ENCODE measurements at regions not wholly inside any gene's neighbourhood (a gene's known extent, or its start where the extent isn't known, plus 50 kb on each side); places are given as distances from the start of the nearest gene placed in this dataset.

DNA sequence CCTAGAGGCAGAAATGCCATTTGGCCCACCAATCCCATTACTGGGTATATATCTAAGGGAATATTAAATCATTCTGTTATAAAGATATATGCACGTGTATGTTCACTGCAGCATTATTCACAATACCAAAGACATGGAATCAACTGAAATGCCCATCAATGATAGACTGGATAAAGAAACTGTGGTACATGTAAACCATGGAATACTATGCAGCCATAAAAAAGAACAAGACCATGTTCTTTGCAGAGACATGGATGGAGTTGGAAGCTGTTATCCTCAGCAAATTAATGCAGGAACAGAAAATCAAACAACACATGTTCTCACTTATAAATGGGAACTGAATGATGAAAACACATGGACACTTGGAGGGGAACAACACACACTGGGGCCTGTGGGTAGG lies 458.4 kb downstream of the CD83 start:
- FAIRE-seq = no peak

DNA sequence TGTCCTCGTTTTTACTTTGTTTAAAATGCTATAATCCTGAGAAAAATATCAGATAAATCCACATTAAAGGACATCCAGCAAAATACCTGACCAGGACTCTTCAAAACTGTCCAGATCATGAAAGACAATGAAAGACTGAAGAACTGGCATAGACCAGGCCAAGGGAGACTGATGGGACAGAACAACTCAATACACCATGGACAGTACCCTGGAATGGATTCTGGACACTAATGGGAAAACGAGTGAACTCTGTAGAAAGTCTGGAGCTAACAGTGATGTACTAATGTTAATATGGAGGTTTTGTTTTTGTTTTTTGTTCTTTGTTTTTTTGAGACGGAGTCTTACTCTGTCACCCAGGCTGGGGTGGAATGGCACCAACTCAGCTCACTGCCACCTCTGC lies 461.4 kb downstream of the CD83 start:
- no peak for FAIRE-seq

DNA sequence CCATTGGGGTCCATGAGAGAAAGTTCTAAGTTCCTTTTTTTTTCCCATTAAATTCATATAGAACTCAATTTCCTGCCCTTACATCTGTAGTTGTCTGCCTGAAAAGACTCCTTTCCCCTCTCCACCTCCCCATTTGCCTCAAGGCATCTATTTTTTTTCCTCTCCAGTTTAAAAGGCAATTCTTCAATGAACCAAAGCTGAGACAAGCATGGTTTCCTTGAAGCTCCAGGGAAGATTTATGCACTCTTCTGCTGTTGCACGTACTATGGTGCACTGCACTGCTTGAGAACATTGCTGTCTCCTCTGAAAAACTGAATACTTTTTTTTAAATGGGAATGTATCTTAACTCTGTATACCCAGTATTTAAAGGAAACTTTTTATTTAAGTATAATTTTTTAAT lies 465.2 kb downstream of the CD83 start:
- FAIRE-seq = no peak

DNA sequence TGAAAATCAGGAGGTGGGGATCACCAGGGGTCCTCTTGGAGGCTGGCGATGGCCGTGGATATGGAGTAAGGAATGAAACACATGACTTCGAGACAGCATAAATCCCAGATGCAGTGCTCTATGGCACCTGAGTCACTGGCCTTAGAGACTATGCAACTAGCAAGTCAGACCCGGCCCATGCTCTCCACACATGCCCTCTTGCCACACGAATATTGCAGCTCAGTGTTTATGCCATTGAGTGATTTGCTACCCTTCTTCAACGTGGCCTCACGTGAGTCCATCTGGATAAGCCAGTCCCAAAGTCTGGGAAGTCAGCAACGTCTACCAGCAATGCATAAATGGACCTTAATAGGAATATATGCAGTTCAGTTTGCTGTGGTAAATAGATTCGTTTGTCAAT lies 466.3 kb downstream of the CD83 start:
- no peak for FAIRE-seq

DNA sequence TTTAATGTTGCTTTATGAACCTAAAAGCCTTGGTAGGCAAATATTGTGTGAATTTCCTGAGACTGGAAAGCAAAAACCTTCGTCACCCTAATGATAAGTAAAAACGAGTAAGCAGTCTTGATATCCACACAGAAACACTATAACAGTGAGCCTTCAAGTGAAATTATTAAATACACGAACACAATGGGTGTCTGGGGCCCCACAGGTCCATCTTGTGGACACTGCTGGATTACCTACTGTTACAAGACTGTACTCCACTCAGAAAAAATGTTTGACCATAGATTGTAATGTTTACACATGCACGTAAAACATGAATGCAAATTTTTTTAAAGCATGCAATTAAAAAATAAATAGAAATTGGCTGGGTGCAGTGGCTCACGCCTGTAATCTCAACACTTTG lies 466.9 kb downstream of the CD83 start:
- no peak for FAIRE-seq

DNA sequence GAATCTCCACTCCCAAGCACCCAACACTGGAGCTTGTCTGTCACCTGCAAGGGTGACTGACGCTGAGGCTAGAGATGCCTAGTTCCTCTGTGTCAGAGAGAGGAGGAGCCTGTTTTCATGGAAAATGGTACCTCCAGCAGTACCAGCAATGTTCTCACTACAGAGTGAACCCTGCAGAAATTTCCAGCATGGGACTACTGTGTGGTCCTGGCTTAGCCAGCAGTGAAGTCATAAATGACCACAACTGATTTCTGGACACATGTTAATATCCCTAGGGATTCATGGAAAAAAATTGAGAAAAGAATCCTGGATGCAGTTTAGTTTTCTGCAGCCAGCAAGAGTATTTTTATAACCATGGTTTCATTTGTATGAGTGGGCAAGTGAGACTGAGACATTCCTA lies 468.1 kb downstream of the CD83 start:
- FAIRE-seq = no peak

DNA sequence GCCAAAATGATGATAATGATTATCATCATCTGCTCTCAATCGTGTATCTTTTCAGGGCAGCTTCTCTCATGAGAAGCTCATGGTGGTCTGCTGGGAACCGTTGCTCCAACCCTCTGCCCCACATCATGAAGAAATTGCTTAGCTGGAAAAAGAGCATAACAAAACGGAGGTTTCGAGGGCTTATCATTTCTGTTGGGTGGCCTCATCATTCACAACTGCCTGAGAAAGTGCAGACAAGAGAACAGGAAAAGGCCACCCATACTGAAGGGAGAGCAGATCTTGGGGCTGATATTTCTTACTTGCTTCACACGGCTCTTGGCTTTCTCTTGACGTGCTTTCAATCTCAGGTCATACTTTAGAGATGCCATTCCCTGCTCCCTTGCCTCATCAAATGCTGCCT lies 471.6 kb downstream of the CD83 start:
- no peak for FAIRE-seq

DNA sequence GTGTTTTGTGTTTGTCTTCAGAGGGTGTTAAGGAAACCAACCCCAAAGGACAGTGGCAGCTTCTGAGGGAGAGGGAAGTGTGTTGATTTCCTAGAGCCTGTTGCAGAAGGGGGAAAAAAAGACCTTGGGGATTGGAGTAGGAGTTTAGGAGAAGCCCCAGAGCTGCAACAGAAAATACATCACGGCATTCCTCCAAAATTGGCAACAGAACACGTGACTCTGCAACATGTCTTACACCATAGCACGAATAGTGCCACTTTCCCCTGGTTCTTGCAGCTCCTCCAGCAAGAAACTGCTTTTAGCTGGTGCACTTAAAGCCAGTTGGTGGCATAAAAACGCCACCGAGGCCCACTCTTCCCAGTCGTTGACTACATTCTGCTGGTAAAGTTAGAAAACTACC lies 473.0 kb downstream of the CD83 start:
- no peak for FAIRE-seq

DNA sequence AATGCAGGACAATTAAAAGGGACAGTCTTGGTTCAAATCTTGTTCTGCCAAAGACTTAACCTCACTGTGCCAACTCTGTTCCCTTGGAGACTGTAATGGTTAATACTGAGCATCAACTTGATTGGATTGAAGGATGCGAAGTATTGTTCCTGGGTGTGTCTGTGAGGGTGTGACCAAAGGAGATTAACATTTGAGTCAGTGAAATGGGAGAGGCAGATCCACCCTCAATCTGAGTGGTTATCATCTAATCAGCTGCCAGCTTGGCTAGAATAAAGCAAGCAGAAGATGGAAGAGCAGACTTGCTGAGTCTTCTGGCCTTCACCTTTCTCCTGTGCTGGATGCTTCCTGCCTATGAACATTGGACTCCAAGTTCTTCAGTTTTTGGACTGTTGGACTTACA lies 474.4 kb downstream of the CD83 start:
- no peak for FAIRE-seq

DNA sequence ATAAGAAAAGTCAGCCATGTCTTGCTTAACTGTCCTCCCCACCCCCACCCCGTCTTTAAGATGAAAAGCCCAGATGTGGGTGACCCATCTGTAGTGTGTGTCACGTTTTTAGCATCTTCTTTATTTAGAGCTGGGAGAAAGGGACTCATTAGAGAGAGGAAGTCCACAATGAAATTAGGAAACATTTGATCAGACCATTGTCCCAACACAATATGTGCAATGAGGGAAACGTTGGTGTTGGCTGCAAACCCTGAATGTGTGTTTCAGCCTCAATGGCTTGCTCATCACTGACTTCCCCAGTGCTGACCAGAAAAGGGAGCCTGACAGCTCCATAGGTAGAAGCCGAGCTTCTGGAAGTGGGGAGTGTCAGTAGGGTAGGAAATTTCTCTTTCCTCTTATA lies 475.7 kb downstream of the CD83 start:
- FAIRE-seq = no peak

DNA sequence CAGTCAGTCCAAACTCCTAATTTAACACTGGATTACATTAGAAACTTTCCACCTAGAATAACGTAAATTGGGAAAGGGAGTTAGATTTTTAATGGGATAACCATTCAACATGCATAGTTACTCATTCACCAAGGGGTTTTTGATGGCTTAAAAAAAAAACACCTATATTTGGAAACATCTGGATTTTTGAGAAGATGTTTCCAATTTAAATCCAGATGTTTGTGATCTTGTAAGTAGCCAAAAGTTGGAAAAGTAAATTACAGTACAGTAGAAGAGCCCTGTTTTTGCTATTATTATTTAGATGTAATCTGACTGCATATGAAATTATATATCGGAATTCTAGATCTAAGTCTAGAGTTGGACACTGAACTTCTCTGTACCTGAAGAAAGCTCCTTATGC lies 478.2 kb downstream of the CD83 start:
- FAIRE-seq = no peak

DNA sequence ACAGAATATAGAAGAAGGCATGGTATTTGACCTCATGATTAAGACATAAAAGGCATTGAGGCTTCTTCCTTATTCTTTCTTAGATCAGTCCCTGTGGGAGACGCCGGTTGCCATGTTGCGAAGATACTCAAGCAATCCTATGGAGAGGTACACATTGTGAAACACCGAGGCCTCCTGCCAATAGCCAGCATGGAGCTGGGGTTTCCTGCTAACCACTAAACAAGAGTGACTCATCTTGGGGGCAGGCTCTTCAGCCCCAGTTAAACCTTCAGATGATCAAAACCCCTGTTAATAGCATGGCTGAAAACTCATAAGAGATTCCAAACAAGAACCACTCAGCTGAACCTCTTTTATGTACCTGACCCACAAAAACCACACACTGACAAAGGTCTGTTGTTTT lies 478.8 kb downstream of the CD83 start:
- no peak for FAIRE-seq

DNA sequence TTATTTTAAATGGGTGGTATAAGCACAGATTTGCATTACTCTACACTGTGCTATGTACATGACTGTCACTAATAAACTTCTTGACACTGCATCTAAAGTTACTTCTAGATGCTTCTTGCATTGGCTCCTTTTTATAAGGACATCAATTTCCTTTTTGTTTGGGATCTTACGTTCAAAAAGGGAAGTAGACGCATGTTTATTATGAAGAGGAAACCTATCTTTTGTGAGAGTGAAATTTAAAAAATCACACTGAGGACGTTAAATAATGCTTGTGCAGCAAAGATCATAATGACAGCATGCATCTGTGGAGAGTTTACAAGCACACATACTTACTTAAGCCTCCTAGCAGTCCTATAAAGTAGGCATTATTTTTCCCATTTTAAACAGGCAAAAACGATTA lies 479.5 kb downstream of the CD83 start:
- FAIRE-seq = no peak

DNA sequence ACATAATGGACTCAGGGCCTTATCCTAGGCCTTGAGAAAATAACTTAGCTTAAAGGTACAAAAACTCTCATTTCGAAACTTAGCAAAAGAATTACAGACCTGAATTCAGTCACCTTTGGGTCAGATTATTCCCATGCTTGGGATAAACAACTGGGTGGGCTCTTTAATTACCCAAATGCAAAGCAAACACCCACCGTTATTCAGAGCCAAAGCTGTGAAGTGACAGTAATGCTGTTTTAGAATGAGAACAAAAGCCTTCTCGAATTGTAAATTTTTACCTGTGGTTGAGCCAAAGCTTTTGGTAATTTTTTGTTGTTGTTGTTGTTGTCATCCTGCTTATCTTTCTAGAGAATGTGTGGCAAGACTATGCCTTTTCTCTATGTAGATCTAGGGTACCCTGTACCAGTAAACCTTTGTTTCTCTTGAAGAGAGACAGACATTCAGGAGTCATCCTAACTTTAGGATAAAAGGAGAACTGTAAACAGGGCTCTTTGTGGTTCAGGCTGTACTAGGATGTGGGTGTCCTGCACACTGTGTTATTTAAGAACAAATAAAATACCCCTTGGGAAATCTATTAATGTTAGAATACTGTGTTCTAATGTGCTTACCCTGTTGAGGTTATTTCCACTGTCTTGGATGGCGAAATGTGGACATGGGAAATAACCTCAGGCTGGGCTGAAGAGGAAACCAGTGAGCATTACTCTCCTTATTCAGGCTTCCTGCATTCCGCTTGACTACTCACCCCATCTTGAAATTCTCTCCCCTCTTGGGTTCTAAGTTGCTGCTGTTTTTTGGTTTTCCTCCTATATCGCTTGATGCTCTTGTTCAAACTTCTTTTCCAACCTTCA lies 480.7 kb downstream of the CD83 start:
- FAIRE-seq = no peak

DNA sequence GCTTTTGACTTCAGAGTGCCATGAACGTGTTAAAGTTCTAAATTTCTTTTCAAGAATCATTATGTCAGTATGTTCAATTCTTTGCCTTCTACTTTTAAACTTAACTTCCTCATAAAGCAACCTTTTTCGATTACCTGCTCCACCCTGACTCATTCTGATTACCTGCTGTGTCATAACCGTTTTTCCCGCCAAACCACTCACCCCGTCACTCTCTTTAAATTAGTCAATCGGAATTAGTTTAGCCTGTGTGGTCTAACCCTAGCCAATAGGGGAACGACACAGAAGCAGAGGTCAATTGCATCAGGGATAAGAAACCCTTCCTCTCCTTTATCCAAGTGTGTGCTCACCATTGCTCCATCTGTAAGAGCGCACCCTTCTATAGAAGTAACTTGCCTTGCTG lies 482.7 kb downstream of the CD83 start:
- FAIRE-seq = peak; percentile 5

DNA sequence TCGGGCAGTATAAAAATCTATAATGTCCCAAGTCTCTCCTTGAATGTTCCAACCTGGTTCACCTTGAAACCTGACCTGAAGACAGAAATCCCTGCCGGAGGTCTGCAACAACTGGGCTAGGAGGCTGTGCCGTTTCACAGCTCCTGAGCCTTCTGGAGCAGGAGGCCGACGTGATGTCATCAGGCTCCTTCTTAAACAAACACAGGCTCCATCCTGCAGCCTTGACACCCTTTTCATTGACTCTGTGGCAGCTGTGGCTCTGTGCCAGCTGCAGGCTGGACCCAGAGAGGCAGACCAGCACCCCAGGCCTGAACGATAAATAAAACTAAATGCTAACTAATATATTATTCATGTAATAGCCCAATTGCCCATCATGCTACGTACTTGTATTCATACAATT lies 483.9 kb downstream of the CD83 start:
- FAIRE-seq = no peak

DNA sequence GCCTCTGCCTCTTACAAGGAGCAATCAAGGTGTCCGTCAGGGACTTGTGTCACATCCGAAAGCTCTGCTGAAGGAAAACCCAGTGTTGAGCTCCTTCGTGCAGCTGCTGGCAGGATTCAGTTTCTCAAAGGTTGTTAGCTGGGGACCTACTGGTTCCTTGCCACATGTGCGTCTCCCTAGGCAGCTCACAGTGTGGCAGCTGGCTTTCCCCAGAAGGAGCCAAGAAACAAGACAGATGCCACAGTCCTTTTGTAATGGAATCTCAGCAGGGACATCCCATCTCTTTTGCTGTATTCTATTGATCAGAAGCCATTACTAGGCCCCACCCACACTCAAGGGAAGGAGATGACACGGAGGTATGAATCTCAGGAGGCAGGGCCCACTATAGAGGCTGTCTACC lies 488.8 kb downstream of the CD83 start:
- no peak for FAIRE-seq

DNA sequence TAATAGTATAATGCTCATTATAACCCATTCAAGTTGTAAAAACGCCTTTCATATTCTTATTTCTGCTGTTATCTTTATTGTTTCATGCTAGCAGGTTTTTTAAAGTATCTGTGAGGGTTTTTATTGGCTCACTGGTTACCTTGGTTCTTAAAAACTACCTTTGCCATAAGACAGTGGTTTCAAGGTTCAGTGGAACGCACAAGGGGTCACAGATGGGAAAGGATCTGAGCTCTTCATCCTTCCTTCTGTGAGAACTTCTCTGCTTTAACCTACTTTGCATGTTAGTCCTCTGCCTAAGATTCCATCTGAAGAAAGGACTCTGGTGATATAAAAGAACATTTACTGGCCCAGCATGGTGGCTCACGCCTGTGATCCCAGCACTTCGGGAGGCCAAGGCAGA lies 492.6 kb downstream of the CD83 start:
- FAIRE-seq = no peak

DNA sequence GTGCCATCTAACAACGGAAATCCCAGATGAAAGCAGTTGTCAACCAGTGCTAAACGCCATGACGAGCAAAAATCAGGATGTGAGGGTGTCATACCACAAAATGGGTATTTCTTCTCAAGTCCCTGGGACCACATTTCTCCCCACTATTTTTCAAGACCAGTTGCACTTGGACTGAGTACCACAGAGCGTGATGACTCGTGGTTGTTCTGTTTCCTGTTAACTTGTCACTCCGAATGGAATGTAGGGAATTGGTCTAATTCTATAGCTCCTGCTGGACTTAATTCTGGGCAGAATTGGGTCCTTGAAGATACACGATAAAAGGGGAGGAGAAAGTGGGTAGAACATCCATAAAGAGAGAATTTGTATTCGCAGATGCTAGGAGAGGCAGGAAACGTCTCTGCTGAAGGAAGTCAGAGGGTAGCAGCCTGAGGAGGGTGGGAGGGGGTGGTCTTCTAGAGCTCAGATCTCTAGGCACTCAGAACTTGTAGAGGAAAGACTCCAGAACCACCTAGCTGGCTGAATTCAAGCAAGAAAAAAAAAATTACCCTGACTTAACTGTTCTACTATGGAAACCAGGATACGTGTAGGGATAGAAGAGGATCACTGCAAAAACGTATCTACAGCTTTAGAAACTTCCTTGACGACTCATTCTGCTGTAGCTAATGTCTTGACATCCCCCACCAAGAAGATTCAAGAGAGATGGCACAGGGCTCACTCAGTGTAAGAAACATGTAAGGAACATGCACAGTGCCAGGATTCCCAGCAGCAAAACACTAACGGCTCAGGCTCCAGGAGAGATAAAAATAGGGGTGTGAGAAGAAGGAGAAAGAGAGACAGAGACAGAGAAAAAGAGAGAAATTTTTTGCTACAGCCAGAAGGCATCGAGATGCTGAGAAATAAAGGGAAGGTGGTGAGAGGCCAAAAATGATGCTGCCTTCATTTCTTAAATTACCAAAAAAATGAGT lies 494.7 kb downstream of the CD83 start:
- FAIRE-seq = no peak

DNA sequence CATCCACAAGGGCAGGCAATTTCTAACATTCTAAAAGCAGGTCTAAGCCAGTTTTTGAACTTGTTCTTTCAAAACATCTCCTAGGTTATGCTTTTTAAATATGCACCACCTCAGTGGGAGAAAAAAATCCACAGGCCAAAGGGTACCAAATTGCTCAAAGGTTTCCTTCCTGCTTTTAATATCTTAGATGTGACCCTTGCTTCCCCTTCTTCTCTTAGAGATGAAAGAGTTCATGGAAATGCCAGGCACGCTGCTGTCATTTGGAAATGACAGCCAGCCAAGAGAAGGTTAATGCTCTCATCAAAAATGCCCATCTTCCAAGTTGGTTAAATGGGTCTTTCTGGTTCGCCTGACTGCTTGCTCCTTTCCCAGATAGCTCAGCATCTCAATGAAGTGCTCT lies 497.1 kb downstream of the CD83 start:
- FAIRE-seq = no peak

DNA sequence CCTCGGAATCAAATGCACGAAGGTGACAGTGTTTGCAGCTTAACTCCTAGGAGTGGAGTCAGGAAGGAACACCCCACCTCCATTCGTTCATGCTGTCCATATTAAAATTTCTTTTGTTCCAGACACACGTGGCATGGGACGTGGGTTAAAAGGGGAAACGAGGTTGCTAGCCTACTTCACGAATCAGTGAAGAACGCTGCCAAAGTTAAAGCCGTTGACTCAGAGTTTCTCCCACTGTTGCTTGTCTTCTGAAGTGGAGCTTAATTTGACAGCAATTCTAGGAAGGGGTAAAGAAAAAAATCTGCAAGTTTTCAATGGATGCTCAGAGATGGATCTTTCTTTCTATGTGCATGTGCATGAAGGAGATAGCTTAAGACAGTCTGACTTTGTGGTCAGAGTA lies 499.1 kb downstream of the CD83 start:
- FAIRE-seq = no peak

DNA sequence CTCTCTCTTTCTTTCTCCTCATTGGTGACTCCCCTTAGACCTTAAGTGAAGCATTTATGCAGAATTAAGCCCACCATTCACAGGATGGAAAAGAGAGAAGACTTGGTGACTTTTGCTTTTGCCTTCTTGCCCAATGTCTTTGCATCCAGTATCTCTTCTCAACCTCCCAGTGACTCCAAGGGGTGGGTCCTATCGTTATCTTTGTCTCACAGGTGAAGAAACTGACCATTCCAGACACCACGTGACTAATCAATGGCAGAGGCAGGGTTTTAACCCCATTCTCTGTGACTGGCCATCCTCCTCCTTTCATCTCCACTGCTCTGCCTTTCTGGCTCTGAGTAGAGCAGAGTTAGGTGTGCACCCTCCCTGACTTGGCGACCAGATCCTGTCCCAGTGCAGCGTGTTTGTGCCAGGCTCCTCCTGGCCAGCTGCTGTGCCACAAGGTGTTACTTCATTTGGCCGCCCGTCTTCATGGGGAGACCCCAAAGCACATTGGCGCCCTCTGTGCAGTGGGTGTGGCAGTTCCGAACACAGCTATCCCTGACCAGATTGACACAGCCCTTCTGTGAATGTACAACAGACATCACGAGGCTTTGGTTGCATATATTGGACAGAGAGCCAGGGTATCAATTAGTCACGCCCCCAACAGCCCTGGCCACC lies 501.3 kb downstream of the CD83 start:
- FAIRE-seq = no peak

DNA sequence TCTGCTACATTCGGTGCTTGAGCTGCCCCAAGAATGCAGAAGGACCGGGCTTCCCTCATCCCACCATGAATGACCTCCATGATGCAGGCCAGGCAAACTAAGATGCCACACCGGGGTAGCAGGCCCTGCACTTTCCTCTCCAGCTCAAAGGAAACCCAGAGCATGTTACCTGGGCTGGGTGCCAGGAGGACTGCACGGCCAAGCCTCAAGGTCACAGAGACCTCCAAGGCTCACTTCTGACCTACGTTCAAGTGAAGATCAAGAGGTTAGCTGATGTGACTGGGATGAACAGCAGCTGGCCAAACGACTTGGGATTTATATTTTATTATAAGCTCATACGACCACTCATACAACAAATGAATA lies 501.8 kb downstream of the CD83 start:
- FAIRE-seq = no peak

DNA sequence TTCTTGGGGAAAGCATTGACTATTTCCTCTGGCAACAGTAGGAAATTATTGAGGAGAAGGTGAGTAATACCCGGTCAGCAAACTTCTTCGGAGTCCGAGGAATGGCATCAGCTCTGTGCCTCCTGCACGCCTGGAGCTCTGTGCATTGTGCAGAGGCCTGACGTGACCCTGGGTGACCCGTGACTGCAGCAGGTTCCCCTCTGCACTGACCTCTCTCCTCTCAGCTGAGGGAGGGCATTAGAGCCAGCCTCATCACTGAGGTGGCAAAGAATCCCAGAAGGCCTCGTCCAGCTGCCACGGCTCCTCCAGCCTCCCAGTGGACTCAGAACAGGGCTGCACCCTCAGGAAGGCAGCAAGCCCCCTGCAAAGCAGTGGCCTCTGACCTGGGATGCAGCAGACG lies 502.9 kb downstream of the CD83 start:
- FAIRE-seq = no peak
